A673 (cell line): ENCODE measurements at regions not wholly inside any gene's neighbourhood (a gene's known extent, or its start where the extent isn't known, plus 50 kb on each side); places are given as distances from the start of the nearest gene placed in this dataset.

Experiments used
- EZH2 ChIP-seq: fragments of 200-600 bp; sonication (generic); IDR thresholded peaks from 2 replicates; pipeline ENCODE4 v1.6.1; 2017; ENCODE audit warnings: borderline replicate concordance, low read depth, mild to moderate bottlenecking, mixed read lengths, antibody characterized with exemption, low read length; ENCODE audit not compliant: poor library complexity, severe bottlenecking
- TF ChIP-seq, protein P1 (sequence below): fragments of 300-800, 200-600 bp; sonication (generic); conservative IDR thresholded peaks from 2 replicates; pipeline ENCODE4 v1.5.1; 2017; ENCODE audit warnings: low read depth, mild to moderate bottlenecking, antibody characterized with exemption, low read length, moderate library complexity, mixed read lengths

DNA sequence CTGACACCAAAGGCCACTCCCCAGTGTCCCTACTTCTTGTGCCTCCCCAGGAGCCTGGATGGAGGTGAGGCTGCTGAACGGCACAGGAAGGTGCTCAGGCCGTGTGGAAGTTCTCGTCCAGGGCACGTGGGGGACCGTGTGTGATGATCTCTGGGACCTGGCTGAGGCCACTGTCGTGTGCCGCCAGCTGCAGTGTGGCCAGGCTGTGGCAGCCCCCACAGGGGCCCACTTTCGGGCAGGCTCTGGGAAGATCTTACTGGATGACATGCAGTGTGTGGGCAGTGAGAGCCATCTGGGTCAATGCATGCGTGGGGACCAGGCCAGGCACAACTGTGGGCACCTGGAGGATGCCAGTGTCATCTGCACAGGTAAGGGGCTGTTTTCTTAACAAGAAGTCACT is 57.0 kb upstream of the C10orf120 start:
- TF ChIP-seq, protein P1, sequence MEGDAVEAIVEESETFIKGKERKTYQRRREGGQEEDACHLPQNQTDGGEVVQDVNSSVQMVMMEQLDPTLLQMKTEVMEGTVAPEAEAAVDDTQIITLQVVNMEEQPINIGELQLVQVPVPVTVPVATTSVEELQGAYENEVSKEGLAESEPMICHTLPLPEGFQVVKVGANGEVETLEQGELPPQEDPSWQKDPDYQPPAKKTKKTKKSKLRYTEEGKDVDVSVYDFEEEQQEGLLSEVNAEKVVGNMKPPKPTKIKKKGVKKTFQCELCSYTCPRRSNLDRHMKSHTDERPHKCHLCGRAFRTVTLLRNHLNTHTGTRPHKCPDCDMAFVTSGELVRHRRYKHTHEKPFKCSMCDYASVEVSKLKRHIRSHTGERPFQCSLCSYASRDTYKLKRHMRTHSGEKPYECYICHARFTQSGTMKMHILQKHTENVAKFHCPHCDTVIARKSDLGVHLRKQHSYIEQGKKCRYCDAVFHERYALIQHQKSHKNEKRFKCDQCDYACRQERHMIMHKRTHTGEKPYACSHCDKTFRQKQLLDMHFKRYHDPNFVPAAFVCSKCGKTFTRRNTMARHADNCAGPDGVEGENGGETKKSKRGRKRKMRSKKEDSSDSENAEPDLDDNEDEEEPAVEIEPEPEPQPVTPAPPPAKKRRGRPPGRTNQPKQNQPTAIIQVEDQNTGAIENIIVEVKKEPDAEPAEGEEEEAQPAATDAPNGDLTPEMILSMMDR = no peak
- no peak for TF ChIP-seq EZH2
